GM18499 (cell line): ENCODE measurements at regions not wholly inside any gene's neighbourhood (a gene's known extent, or its start where the extent isn't known, plus 50 kb on each side); places are given as distances from the start of the nearest gene placed in this dataset.
"Not testable (repeated sequence)": the region's sequence is repeated elsewhere in the genome, so short reads cannot be mapped to it uniquely, and the experiment has no call there.

Experiments
- ATAC-seq: cut with Tn5 transposase; IDR thresholded peaks from one replicate; pipeline ENCODE4 v1.9.1; 2021; ENCODE audit warnings: moderate number of reproducible peaks; ENCODE audit not compliant: insufficient read depth, unreplicated experiment

DNA sequence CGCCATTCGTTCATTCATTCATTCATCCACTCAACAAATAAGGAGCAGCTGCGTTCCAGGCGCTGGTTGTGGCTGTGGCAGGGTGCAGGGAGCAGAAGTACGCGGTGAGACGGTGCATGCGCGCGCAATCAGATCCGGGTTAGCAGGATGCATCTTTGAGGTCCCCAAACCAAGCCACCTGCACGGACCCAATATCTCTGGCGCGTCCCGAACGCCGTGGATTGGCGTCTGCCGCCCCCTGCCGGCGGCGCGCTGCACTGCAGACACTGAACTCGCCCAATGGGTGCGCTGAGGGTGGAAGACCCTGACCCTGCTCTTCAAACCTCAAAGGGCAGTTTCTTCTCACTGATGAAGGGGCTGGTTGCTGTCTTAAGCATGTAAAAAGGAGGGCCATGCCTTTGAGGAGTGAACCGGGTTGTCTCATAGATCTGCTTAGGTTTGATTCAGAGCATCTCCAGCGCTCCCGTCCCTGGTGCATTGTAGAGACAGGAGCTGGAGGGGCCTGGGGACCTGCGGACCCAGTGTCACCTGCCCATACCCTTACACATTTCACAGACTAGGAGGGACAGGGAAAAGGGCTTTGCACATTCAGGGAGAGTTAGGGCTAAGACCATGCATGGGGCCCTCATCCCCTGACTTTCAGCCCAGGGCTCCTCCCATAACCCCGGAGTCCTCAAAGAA, 102.5 kb downstream of the RAMP3 start:
- no peak for ATAC-seq

DNA sequence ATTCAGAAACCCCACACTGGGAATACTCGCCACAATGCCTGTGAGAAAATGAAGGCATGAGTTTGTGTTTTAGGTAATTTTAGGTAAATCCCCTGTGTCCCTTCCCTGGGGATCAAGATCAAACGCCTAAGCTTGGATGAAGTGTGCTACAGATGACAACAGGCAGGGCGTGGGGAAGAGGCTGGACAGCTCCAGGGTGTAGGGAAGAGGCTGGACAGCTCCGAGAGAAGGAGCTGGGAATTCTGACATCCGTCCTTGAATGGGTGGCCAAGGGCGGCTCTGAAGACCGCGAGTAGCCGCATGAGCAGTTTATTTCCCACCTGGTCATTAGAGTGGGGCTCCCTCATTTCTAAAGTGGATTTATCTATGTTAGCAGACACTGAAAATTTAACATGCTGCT, 109.7 kb downstream of the RAMP3 start:
- no peak for ATAC-seq

DNA sequence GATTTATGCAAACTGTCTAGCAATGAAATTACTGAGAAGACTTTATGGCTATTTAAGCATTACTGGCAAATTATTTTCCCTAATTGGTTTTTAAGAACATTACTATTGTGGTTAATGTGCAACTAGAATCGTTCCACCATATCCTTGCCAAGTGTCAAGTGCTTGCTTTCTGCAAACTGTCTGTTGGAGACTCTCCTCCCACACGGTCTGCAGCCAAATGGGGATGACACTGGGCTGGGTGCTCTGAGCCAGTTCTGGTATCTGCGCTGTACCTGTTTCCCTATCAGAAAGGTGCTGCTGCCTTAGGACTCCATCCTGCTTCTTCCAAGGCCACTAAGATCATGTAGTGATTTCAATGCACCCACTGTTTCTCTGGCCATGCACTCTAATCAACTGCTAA, 110.4 kb downstream of the RAMP3 start:
- no peak for ATAC-seq

DNA sequence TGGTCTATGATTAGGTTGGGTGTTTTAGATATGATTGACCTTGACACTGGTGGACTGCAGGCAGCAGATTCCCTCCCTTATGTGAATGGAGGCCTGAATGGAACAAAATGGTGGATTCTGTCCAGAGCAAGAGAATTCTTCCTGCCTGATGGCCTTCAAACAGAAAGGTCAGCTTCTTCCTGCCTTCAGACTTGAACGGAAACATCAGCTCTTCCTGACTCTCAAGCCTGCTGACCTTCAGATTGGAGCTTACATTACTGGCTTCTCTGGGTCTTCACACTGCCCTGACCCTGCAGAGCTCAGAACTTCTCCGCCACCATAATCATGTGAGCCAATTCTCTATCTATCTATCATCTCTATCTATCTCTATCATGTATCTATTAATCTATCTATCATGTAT, 111.6 kb downstream of the RAMP3 start:
- ATAC-seq: no peak

DNA sequence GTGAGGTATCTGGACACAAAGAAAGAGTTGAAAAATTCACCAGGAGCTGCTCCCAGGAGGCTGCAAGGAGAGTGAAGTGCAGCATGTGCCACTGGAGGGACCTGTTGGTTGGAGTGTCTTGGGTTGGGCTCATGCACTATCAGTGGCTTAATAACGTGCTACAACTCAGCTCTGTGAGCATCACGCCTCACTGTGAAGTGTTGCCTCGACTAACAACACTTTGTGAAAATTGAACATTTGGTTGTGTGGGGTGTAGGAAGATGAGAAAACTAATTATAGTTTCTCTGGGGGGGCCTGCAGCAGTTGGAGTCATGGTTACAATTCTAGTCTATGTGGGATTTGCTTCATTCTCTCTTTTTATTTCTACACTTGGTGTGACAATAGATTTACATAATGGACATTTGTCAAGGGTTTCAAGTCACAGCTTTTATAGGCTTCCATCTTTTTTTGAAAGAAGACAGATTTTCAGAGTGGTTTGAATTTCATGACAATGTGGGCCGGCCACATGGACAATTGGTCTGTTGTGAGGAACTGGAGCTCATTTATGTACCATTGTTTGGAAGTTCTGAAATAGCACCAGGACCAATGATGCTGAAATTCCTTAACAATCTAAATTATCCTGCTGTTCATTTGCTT, 121.3 kb downstream of the RAMP3 start:
- ATAC-seq: no peak

DNA sequence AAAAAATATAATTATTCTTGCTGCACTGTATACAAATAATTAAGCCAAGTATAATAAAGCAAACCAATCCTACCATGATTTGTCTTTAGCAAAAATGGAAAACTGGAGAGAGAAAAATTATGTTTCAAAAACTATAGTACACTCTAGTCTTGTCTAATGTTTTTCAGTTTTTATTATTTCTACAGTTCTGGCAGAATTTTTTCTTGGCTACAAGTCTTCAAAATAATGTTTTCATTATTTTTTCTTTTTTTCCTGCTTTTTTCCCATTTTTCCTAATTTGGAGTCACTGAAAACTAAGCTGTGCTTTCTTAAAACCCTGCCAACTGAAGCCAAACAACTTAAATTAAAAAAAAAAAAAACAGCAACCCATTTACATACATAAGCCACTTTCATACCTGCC, 132.0 kb downstream of the RAMP3 start:
- not testable (repeated sequence) for ATAC-seq

DNA sequence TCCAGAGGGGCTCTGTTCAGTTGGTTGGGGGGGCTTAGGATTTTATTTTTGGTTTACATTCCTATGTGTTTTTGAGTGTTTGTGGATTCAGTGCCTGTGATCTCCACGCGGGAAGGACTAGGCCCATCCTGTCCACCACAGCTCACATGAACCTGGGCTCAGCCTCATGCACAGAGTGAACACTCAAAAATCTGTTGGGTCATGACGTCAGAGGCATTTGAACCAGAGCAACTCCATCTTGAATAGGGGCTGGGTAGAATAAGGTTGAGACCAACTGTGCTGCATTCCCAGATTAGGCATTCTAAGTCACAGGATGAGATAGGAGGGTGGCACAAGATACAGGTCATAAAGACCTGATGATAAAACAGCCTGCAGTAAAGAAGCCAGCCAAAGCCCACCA, 133.3 kb downstream of the RAMP3 start:
- ATAC-seq: no peak

DNA sequence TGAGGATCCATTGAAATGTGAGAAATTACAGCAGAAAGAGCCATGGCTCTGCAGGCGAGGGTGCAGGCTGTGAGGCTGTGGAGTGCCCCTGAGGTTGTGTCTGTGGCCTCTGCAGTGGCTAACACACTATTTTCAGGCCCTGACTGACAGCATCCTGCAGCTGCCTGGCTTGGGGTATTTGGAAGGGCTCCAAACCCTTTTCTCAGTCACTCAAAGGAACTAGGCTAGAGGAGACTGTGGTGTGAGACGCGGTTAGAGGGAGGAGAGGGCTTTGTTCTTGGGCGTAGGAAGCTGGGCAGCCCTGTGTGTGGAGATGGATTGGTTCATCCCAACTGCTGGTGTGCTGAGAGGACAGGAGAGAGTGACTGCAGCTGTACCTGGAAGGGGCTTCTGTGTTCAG, 134.9 kb downstream of the RAMP3 start:
- no peak for ATAC-seq

DNA sequence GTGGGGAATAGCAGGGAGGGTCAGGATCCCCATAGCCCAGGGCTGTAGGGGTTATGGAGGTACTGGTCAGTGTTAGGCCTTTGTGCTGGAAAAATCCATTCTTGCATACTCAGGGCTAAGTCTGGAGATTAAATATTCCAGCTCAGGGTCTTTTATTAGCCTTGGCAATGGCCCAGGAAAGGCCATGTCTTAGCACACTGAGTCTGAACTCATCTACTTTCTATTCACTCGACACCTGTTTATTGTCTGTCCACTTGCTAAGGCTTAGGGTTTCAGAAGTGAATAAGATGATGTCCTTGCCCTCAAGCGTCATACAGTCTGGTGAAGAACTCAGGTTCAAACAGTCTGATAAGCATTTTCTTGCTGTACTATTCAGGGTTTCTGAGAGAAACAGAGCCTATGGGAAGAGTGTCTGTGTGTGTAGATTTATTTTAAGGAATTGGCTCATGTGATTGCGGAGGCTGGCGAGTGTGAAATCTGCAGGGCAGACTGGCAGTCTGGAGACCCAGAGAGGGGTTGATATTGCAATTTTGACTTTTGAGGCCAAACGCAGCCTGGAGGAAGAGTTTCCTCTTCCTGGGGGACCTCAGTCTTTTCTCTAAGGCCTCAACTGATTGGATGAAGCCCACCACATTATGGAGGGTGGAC, 135.8 kb downstream of the RAMP3 start:
- ATAC-seq: no peak

DNA sequence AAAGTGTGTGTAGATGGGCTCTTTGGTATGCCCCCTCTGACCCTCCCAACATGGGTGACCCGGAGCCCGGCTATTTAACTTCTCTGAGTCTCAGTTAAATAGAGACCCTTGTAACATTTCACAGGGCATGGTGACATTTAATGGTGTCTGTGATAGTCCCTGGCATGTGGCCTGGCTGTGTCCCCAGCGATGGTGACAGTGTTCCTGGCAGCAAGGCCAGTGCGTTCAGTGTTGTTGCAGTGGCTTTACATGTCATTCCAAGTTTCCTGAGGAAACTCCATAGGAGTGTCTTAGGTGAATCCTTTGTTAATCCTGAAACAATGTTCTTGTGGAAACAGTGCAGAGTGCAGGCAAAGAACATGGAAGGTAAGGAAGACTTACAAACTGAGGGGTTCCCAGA, 137.0 kb downstream of the RAMP3 start:
- no peak for ATAC-seq

DNA sequence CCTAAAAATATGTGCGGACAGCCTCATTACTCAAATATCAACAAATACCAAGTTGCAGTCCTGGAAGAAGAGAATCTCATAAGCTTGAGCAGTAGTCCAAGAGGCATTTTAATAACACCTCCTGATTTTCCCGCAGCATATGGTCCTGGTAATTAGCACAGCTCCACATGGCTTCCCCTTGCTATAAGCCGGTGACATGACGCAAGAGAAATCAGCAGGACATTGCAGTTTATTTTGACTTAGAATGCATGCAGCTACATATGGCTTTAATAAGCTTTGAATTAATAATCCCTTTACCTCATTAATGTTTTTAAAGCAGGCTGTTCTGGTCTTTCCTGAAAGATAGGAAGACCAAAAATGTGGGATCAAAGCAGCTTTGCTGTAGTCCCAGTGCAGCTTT, 137.6 kb downstream of the RAMP3 start:
- no peak for ATAC-seq

DNA sequence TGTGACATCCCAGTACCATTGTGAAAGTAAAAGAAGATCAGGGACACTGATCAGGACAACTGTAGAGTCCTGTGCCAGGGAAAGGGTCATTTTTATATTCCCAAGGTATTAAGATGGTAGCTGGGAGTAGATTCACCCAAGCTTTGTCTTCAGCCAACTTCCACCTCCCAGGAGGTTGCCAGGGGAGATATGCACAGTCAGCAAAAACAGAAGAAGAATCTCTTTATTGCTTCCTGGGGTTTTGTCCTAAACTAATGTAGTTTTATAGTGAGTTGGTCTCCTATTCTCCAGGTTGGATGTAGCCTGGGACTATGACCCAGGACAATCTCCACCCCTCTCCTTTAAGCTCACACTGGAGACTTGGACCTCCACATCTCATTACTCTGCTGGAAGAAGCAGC, 139.2 kb downstream of the RAMP3 start:
- ATAC-seq: no peak

DNA sequence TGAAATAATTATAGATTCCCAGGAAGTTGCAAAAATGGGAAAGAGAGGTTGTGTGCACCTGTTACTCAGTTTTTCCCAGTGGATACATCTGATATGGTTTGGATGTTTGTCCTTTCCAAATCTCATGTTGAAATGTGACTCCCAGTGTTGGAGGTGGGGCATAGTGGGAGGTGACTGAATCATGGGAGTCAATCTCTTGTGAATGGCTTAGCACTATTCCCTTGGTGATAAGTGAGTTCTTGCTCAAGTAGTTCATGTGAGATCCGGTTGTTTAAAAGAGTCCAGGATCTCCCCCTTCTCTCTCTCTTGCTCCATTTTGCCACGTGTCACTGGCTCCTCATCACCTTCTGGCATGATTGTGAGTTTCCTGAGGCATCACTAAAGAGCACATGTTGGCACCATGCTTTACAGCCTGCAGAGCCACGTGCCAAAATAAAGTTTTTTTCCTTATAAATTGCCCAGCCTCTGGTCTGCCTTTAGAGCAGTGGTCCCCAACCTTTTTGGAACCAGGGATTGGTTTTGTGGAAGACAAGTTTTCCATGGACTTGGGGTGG, 149.2 kb downstream of the RAMP3 start:
- no peak for ATAC-seq

DNA sequence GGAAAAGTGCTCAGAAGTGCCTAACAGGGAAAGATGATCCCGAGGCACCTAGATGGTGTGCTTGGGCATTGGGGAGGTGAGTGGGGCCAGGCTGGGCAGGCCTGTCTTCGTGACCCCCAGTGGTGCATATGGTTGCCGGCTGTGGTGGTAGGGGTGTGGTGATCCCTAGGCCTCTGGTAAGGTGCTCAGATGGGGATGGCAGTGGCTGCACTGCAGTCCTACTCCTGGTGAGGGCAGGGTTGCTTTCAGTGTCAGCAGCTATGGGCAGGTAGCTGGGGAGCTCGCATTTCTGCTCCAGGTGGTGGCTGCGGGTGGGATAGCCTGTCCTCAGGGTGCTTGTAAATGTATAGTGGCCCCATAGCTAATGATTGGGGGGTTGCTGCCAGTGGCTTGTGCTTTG, 154.0 kb downstream of the RAMP3 start:
- ATAC-seq: no peak

DNA sequence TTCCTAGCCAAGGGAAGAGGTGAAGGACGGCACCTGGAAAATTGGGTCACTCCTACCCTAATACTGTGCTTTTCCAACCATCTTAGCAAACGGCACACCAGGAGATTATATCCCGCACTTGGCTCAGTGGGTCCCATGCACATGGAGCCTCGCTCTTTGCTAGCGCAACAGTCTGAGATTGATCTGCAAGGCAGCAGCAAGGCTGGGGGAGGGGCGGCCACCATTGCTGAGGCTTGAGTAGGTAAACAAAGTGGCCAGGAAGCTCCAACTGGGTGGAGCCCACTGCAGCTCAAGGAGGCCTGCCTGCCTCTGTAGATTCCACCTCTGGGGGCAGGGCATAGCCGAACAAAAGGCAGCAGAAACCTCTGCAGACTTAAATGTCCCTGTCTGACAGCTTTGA, 157.9 kb downstream of the RAMP3 start:
- ATAC-seq: not testable (repeated sequence)

DNA sequence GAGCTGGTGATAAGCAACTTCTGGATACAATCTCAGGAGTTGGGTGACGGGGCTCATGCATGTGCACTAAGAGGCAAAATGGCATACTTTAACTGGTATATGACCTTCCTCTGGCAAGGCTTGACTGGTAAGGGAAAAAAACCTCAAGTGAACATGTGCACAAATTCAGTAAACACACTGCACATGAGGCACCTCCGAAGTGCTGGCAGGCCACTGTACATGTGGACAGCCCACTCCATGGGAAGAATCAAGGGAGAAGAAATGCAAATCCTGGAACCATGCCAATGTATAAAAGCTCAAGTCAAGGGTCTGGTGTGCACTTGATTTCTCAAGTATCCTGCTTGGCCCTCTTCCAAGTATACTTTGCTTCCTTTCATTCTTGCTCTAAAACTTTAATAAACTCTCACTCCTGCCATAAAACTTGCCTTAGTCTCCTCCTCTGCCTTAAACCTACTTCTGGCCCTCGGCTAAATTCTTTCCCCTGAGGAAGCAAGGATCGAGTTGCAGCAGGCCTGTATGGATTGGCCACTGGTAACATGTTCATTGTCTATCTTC, 167.2 kb downstream of the RAMP3 start:
- no peak for ATAC-seq

DNA sequence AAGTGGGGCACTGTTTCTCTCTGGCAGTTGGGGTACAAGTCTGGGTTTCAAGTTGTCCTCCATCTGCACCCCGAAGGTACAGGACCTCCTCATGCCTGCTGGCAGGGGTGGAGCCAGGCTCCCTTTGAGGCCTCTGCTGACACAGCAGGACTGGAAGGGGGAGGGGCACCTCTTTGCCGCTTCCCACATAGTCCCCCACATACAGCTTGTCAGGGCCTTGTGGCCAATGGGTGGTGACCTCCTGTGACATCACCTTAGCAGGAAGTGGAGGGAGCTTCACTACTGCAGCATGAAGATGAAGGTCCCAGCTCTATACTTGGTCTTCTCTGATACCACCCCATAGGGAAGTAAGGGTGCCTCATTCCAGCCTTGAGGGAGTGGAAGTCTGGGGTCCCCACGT, 167.8 kb downstream of the RAMP3 start:
- no peak for ATAC-seq

DNA sequence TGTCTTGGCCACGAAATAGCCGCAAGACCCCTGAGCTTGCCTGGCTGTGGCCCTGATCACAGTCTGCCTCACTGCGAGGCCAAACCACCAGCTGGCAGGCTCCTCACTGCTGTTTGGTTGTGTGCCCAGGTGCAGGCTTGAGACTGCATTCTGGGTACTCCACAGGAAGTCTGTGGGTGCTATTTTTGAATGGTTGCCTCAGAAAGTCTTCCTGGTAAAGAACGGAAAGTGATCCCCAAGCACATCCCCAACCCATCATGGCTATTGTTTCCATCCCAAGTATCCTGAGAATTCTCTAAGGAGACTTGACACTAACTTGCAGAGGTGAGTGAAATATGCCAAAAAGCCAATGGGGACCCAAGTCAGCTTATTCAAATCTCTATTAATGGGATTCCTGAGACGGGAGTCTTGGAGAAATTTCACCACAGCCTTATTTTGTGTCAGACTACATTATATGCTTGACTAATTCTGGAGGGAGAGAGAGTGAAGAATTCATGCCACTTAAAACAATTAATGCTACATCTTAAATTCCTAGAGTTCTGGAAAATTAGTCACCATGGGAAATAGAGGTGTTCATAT, 170.9 kb downstream of the RAMP3 start:
- no peak for ATAC-seq

DNA sequence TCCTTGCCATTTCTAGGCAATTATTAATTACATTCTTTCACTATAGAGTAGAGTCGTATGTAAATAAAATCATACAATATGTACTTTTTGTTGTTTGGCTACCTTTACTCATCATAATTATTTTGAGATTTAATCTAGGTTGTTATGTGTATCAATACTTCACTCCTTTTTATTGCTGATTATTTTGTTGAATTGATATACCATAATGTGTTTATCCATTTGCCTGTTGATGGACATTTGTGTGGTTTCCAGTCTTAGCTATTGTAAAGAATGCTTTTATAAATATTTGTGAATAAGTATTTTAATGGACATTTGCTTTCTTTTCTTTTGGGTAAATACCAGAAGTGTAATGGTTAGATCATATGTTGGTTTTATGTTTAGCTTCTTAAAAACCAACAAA, 174.0 kb downstream of the RAMP3 start:
- ATAC-seq: no peak

DNA sequence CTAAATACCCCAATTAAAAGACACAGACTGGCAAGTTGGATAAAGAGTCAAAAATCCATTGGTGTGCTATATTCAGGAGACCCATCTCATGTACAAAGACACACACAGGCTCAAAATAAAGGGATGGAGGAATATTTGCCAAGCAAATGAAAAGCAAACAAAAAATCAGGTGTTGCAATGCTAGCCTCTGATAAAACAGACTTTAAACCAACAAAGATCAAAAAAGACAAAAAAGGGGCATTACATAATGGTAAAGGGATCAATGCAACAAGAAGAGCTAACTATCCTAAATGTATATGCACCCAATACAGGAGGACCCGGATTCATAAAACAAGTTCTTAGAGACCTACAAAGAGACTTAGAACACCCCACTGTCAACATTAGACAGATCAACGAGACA, 177.4 kb downstream of the RAMP3 start:
- not testable (repeated sequence) for ATAC-seq

DNA sequence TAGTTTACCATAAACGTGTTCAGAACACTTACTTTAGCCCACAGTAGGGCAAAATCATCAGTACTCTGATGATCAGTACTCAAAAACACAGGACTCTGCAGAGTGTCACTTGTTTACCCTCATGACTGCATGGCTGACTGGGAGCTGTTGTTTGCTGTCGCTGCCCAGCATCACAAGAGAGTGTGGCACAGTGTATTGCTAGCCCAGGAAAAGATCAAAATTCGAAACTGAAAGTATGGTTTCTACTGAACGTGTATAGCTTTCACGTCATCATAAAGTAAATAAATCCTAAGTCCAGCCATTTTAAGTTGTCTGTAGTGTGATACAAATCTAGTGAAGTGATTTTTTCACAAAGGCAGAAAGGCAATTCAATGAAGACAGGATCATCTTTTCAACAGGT, 184.6 kb downstream of the RAMP3 start:
- no peak for ATAC-seq
